HUES48 (cell line): ENCODE measurements at regions not wholly inside any gene's neighbourhood (a gene's known extent, or its start where the extent isn't known, plus 50 kb on each side); places are given as distances from the start of the nearest gene placed in this dataset.

Experiments used
- H3K27ac ChIP-seq: one replicate; pipeline ENCODE4 v1.7.0; 2013; ENCODE audit warnings: low read depth, low read length, inconsistent platforms
- H3K27me3 ChIP-seq: 2 replicates; pipeline ENCODE4 v1.6.1; 2013; ENCODE audit warnings: mild to moderate bottlenecking, low read length; ENCODE audit not compliant: control insufficient read depth, insufficient read depth
- H3K36me3 ChIP-seq: 2 replicates; pipeline ENCODE4 v1.6.1; 2013; ENCODE audit warnings: low read length; ENCODE audit not compliant: control insufficient read depth, insufficient read depth
- H3K4me1 ChIP-seq: 2 replicates; pipeline ENCODE4 v1.6.1; 2013; ENCODE audit warnings: mild to moderate bottlenecking, low read length; ENCODE audit not compliant: control insufficient read depth, insufficient read depth
- H3K4me3 ChIP-seq: 2 replicates; pipeline ENCODE4 v1.5.1; 2013; ENCODE audit warnings: mild to moderate bottlenecking, low read depth, low read length
- H3K9ac ChIP-seq: 2 replicates; pipeline ENCODE4 v1.6.1; 2013; ENCODE audit warnings: mild to moderate bottlenecking, low read depth, low read length, moderate library complexity
- H3K9me3 ChIP-seq: 2 replicates; pipeline ENCODE4 v1.6.1; 2013; ENCODE audit warnings: low read length; ENCODE audit not compliant: control insufficient read depth, insufficient read depth

DNA sequence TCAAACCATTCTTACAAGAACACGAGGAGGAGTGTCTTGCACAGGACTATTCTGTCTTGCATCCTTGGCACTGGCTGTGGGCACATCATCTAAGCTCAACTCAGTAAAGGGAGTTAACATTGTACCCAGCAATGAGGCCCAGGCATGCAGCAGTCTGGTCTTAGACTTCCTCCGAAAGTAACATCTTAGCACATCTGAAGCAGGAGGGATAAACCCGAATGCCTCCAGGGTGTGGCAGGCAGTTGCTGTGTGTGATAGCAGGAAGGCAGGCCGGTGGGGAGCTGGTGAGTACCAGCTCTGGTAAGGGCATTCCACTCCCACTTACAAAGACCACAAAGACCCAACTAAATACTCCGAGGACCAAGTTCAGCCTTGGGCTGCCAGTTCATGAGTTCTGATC, 206.3 kb downstream of the TSN start:
- Histone ChIP-seq H3K4me3 (no peak overlapping the region), H3K36me3 (no peaks in the 10 kb centered on the region), H3K4me1 (no peaks in the 10 kb centered on the region), H3K27ac (no peak overlapping the region), H3K27me3 (no peaks in the 10 kb centered on the region), H3K9me3 (no peaks in the 10 kb centered on the region), H3K9ac (no peak overlapping the region)

- no peaks in the 10 kb centered on the region for H3K9me3 ChIP-seq
- no peaks in the 10 kb centered on the region for H3K27me3 ChIP-seq
- H3K4me1 ChIP-seq: no peaks in the 10 kb centered on the region
- H3K36me3 ChIP-seq: no peaks in the 10 kb centered on the region
- H3K9ac ChIP-seq: no peak overlapping the region
- H3K27ac ChIP-seq: no peak overlapping the region
- no peak overlapping the region for H3K4me3 ChIP-seq
These were observed 210.2 kb downstream of the TSN start for GRCh38 chr2:121965661-121966060.

DNA sequence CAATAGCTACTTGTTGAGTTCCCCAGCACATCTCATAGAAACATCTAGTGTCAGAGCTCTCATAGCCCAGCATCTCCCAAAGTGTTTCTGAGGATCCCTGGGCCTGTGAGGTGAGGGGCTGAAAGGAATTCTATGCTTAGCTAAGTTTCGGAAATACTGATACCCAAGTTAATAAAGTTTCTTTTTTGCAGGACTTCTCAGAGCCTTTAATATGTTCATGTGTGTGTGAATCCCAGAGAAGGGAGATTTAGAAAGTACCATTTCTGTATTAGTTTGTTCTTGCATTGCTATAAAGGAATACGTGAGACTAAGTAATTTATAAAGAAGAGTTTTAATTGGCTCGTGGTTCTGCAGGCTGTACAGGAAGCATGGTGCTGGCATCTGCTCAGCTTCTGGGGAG, 211.2 kb downstream of the TSN start:
- no peaks in the 10 kb centered on the region for H3K36me3 ChIP-seq
- no peaks in the 10 kb centered on the region for H3K4me1 ChIP-seq
- H3K9me3 ChIP-seq: no peaks in the 10 kb centered on the region
- H3K9ac ChIP-seq: no peak overlapping the region
- H3K27me3 ChIP-seq: no peaks in the 10 kb centered on the region
- no peak overlapping the region for H3K27ac ChIP-seq
- no peak overlapping the region for H3K4me3 ChIP-seq

GRCh38 chr2:121969166-121969565, 213.7 kb downstream of the TSN start:
- Histone ChIP-seq H3K9ac (no peak overlapping the region), H3K4me1 (0 out of 2 replicates have a peak, but pooled peaks cover 4% of the 10 kb centered on the region), H3K9me3 (no peaks in the 10 kb centered on the region), H3K27ac (no peak overlapping the region), H3K4me3 (no peak overlapping the region), H3K27me3 (no peaks in the 10 kb centered on the region), H3K36me3 (no peaks in the 10 kb centered on the region)

DNA sequence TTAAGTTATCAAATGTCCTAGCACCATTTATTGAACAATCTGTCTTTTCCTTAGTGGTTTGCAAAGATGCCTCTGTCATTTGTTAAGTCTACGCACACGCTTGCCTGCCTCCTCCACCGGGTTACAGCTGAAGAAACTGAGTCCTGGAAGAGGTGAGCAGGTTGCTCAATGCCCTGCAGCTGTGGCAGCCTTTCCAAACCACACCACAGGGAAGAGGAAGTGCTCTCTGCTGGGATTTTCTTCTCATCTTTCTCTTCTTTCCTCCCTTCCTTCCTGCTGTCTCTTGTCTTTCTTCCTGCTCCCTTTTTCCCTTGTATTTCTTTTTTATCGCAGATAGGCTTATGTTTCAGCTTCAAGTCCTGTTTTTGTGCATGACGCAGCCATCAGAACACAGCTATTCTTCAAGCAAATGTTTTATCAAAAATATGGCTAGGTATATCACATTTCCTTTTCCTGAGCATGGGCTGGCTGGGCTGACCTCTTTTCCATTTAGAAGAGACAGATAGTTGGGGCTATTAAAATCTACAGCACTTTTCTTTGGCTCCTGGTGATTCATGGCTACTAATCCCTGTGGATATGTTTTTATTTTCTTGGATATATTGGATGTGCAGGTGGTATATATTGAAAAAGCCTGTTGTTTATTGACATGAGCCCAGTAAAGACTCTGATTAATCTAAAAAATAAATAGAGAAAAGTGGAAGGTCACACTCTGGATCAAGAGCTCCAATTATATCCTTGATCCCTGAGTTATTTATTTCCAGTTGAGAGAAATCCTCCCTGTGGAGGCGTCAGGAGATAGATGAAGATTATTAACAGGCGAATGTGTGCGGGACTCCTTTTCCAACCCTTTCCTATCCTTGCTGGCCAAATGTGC, 214.6 kb downstream of the TSN start:
- H3K9ac ChIP-seq: no peak overlapping the region
- H3K27ac ChIP-seq: no peak overlapping the region
- H3K9me3 ChIP-seq: no peaks in the 10 kb centered on the region
- H3K27me3 ChIP-seq: no peaks in the 10 kb centered on the region
- peaks cover 11% of the 10 kb centered on the region; the same call in 1 of the 2 replicates for H3K4me1 ChIP-seq
- no peak overlapping the region for H3K4me3 ChIP-seq
- no peaks in the 10 kb centered on the region for H3K36me3 ChIP-seq

DNA sequence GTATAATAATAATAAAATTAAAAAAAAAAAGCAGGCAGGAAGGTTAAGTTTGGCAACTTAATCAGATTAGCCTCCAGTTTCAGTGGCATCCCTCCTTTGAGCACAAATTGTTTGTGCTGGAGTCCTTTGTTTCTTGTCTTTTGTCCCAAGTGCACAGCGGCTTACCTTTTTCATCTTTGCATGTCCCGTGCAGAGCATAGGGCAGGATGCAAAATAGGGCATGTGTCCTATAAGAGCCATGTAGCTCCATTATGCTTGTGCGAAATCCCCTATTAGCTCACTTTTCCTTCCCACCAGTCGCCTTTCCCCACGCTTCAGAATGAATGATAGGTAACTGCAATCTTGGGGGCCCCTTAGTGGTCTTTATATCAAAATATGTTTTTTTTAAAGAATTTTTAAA, 216.8 kb downstream of the TSN start:
- Histone ChIP-seq H3K4me3 (no peak overlapping the region), H3K4me1 (peaks cover 15% of the 10 kb centered on the region; the same call in 1 of the 2 replicates), H3K9me3 (no peaks in the 10 kb centered on the region), H3K9ac (no peak overlapping the region), H3K27ac (no peak overlapping the region), H3K27me3 (no peaks in the 10 kb centered on the region), H3K36me3 (no peaks in the 10 kb centered on the region)

GRCh38 chr2:121974897-121975661, 219.6 kb downstream of the TSN start:
- H3K4me3 ChIP-seq: no peak overlapping the region
- H3K27me3 ChIP-seq: no peaks in the 10 kb centered on the region
- peaks cover 15% of the 10 kb centered on the region; the same call in 1 of the 2 replicates for H3K4me1 ChIP-seq
- H3K9me3 ChIP-seq: no peaks in the 10 kb centered on the region
- H3K36me3 ChIP-seq: no peaks in the 10 kb centered on the region
- no peak overlapping the region for H3K9ac ChIP-seq
- no peak overlapping the region for H3K27ac ChIP-seq

DNA sequence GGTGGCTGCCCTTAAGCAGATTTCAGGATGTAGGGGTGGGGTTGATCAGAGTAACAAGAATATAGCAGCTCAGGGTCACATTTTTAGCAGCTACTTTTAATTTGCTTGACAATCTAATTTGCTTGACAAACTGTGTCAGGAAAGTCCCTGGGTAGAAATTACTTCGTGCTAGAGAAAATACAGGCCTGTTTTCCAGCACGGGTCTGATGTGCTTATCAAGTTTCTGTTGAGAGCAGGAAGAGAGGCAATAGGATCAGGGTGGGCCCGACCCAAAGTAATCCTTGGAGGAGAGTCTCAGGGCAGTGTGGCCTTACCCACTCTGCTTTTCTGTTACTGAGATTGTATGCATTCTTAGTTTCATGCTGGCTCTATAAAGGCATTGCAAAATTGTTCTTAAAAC, 221.5 kb downstream of the TSN start:
- Histone ChIP-seq H3K36me3 (no peaks in the 10 kb centered on the region), H3K27me3 (no peaks in the 10 kb centered on the region), H3K9ac (no peak overlapping the region), H3K4me1 (peaks cover 15% of the 10 kb centered on the region; the same call in 1 of the 2 replicates), H3K4me3 (no peak overlapping the region), H3K9me3 (no peaks in the 10 kb centered on the region), H3K27ac (no peak overlapping the region)

GRCh38 chr2:121977326-121977725, 221.9 kb downstream of the TSN start:
- Histone ChIP-seq H3K36me3 (no peaks in the 10 kb centered on the region), H3K27ac (no peak overlapping the region), H3K9me3 (no peaks in the 10 kb centered on the region), H3K4me3 (no peak overlapping the region), H3K27me3 (no peaks in the 10 kb centered on the region), H3K9ac (no peak overlapping the region), H3K4me1 (peaks cover 15% of the 10 kb centered on the region; the same call in 1 of the 2 replicates)

- Histone ChIP-seq H3K27ac (no peak overlapping the region), H3K9ac (no peak overlapping the region), H3K4me1 (no peaks in the 10 kb centered on the region), H3K36me3 (no peaks in the 10 kb centered on the region), H3K9me3 (no peaks in the 10 kb centered on the region), H3K27me3 (no peaks in the 10 kb centered on the region), H3K4me3 (no peak overlapping the region)
These were observed 237.2 kb downstream of the TSN start for GRCh38 chr2:121992700-121993099.

DNA sequence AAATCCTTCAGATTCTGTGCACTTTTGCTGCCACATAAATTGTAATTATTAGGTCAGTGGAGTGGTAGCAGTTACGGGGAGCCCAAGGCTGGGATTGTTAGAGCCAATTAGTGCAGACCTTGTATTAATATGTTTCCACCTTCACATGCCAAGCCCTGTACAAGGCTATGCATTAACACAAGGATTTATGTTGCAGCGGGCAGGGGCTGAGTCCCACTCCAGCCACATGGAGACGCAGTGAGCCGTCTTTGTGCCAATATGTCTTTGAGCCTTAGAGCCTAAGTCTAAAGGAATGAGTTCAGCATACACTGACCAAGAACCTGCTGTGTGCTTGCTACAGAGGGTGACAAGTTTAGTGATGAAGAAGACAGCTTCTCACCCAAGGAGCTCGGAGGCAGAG, 238.2 kb downstream of the TSN start:
- Histone ChIP-seq H3K9ac (no peak overlapping the region), H3K27me3 (no peaks in the 10 kb centered on the region), H3K9me3 (no peaks in the 10 kb centered on the region), H3K36me3 (no peaks in the 10 kb centered on the region), H3K4me3 (no peak overlapping the region), H3K4me1 (no peaks in the 10 kb centered on the region), H3K27ac (no peak overlapping the region)
